Activated CD8-positive, alpha-beta memory T cell treated with anti-CD3 and anti-CD28 coated beads, Interleukin-2, amount 50 U/mL, for 4 hours (primary cell): ENCODE measurements at regions not wholly inside any gene's neighbourhood (a gene's known extent, or its start where the extent isn't known, plus 50 kb on each side); places are given as distances from the start of the nearest gene placed in this dataset.
"Not testable (repeated sequence)": the region's sequence is repeated elsewhere in the genome, so short reads cannot be mapped to it uniquely, and the experiment has no call there.

Source experiments
- DNase-seq: peaks from one replicate; pipeline ENCODE4 v3.0.0-alpha.2; 2020

DNA sequence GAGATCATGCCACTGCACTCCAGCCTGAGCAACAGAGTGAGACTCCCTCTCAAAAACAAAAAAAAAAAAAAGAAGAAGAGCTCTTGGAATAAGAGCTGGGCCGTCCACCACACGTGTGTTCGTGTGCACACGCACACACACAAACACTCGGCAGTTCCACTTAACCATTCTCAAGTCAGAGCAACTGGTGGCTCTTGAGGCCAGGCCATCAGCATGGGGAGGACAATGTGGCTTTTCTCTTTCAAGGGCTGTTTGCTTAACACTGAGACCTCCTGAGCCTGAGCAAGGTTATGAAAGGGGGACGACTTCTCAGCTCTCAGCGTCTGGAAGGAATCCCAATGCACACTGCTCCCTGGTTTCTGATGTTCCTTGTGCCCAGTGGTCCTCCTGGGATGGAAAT is 444.9 kb downstream of the SOX9 start:
- DNase-seq, result no peak

DNA sequence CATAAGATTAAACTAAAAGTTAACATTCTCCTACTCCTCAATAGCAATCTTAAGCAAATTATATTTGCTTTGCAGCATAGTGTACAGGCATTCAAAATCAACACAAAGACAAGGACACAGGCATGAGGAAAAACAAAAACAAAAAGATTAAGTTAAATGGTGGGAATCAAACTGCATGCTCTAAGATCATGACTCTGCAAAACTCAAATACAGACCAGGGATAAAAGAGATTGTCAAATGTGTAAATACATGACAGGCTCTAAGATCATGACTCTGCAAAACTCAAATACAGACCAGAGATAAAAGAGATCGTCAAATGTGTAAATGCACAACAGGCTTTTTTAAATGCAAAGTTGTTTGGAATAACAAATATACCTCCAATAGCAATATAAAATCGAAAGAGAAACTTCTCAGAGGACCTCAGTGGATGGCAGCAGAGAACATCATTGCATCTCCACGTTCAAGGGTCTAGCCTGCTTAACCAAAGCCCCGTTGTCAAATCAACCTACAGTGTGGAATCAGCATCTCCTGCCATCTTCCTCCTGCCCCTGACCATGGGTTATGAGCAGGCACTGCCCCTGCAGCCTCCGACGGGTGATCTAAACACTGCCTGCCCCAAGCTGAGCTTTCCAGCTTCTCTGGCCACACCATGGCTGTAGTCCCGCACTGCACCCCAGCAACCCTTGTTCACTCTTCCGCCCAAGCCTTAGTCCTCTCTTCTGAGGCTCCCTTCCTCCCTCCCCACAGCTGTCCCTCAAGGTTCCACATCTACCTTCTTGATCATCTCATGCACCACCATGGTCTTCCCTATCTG is 446.1 kb downstream of the SOX9 start:
- DNase-seq, result no peak

- no peak for DNase-seq
Measured at GRCh38 chr17:72567774-72568173, 447.0 kb downstream of the SOX9 start.

GRCh38 chr17:72569148-72569946 is 448.5 kb downstream of the SOX9 start:
- DNase-seq, result no peak

DNA sequence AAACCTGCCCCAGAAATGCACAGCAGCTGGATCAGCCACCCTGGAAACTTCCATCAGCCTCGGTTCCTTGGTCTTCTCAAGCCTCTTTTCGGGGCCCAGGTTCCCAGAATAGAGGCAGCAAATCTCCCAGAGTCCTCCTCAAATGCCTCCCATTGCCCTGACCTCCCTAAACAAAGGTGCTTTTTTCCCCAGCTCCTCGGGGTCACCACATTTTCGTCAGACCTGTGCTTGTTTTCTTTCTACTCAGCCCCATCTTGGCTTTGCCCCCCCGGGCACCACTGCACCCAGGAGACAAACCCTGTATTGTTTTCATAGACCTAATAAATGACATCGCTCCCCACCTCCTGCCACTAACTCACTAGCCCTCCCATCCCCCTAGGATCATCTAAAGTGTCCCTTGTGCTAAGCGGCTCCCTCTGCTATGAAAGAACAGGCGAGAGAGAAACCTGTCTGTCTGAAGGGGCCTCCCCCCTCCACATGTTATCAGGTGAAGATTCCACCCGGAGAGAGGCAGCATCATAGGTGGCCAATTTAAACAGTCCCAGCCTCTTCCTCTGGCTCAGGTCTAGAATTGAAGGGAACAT is 451.1 kb downstream of the SOX9 start:
- no peak for DNase-seq

- no peak for DNase-seq
Measured at GRCh38 chr17:72572604-72573491, 452.0 kb downstream of the SOX9 start.

DNA sequence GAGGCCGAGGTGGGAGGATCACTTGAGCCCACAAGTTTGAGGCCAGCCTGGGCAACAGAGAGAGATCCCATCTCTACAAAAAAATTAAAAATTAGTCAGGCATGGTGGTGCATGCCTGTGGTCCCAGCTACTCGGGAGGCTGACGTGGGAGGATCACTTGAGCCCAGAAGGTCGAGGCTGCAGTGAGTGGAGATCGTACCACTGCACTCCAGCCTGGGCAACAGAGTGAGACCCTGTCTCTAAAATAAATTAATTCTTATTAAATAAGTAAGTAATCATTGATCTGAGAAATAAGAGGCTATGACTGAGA is 452.6 kb downstream of the SOX9 start:
- not testable (repeated sequence) for DNase-seq

DNA sequence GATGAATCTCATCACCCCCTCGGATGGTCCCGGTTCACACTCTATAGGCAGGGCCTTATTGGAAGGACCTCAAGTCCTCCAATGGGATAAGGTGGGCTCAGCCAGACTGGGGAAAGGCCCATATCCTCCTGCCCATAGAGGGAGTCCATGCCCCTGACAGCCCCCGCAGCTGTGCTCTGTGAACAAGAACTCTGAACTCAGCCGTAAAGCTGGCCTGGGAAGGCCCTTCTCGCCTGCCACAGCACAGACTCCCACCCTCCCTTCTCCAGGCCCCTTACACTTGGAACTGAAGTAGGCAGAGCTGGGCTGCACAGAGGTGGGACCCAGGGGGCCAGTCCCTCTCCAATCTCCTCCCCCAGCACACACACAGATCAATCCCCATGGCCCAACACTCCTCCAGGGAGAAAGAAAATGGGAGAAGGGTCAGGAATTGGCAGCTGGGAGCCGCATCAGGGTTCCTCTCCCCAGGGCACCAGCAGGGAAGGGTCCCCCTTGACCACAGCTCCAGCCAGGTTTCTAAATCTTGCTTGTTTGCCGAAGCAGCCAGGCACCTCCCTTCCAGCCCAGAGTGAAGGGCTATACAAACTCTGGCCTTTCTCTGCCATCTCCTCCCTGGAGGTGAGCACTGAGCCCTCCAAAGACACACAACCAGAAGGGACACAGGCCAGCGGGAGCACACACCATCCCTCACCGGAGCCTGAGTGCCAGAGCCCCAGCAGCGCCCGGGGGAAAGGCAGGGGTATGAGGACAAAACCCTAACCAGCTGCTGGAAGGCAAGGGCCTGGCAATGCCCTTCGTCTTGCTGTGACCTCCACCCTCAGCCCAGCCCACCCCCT is 454.1 kb downstream of the SOX9 start:
- DNase-seq, result no peak

DNA sequence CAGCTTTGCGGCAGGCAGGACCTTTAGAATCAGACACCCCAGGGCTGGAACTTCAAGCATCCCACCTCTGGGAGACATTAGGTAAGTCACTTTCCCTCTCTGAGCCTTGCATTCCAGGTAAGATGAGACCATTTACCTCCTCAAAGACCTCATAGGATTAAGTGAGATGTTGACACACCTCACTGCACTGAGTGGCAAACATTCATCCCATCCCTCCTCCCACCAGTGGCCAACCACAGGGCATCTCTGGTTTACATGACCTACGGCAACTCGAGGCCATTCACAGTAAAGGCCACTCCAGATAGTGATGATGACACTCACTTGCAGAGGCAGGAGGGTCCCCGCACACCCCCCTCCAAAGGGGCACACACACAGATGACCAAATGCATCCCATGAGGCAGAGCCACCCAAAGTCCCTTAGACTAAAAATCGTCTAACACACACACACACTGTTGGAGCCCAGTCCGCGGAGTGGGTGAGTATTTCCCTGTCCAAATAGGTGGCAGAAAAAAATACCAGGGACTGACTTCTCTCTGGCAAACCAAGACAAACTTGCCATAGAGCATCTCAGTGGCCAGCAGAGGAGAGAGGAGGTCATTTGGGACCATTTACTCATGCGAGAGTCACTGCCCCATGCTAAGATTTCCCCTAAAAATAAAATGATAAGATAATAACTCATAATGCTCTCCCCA is 454.9 kb downstream of the SOX9 start:
- no peak for DNase-seq

GRCh38 chr17:72576289-72576759 is 455.5 kb downstream of the SOX9 start:
- DNase-seq, result no peak

DNA sequence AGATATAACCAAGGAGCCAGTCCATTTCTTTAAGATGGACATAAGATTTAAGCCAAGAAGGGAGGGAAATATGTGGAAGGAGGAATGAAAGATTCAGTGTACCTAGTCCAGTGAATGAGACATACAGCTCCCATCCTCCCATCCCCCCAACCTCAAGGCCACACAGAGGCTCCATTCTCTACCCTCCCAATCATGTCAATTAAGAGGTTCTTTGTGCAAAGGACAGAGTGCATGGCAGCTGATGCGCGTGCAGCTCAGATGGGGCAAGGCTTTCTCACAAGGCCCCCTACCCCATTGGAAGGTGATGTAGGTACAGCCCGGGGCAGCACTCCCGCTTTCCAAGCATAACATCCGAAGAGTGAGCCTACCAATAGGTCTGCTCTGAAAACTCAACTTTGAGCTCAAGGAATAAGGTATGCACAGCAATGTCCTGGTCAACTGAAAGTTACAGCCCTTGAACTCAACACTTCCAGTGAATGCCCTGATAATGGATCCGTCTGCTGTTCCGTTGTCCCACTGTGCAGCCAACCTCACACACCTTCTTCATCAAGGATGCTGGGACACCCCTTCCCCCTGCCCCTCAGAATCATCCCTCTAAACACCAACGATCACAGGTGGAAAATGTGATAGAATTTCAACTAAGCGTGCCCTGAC is 458.1 kb downstream of the SOX9 start:
- DNase-seq, result no peak

DNA sequence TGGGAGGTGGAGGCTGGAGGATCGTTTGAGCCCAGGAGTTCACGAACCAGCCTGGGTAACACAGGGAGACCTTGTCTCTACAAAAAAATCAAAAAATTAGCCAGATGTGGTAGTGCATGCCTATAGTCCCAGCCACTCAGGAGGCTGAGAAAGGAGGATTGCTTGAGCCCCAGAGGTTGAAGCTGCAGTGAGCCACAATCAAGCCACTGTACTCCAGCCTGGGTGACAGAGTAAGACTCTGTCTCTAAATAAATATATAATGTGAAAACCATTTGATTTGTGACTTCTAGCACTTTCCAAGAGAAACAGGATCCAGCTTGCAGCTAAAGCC is 459.1 kb downstream of the SOX9 start:
- no peak for DNase-seq

- no peak for DNase-seq
Measured at GRCh38 chr17:72580321-72581127, 459.7 kb downstream of the SOX9 start.

- no peak for DNase-seq
Measured at GRCh38 chr17:72587156-72587555, 466.3 kb downstream of the SOX9 start.

DNA sequence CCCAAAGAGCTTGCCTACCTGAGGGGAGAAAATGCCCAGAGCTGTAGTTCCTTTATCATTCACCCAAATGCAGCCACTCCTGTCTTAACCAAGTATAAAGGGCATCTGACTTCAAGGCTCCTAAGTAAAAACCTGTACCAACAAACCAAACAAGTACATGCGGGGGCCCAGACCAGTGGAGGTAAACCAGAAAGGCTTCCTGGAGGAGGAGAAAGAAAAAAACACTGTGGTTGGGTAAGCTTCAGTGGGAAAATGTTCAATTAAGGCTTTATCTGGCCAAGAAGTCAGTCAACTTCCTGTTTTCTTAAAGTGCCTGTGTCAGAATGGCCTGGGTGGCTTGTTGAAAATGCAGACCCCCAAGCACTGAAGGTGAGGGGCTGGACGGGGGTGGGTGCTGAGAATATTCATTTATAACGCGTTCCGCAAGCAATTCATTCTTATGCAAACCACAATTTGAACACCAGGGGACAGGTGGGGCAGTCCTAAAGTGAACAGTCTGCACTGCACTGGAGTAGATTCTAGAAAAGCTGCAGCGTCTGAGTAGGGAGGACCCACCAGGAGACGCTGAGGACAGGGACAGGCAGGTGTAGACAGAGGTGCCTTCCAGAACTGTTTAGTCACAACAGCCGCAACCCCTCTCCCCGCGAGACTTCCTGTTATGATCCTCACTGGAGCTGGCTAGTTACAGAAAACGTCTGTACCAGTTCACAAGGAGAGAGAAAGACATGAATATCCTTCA is 467.1 kb downstream of the SOX9 start:
- DNase-seq, result no peak

DNA sequence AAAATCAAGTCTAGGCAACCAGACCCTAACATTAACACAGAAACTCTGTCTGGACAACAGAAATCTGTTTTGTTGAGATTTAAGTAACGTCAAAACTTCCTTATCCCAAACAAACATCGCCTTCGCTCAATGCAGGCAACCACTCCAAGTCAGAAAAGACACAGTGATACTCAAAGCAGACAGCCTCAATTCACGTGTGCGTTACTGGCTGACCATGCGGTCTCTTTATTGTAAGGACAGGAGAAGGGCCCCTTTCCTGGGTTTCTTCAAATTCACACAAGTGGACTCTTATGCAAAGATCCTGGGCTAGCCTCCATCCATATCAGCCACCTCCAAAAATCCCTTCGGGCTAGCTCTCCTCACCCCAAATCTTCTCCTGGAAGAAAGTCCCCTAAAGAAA is 467.7 kb downstream of the SOX9 start:
- DNase-seq, result no peak

DNA sequence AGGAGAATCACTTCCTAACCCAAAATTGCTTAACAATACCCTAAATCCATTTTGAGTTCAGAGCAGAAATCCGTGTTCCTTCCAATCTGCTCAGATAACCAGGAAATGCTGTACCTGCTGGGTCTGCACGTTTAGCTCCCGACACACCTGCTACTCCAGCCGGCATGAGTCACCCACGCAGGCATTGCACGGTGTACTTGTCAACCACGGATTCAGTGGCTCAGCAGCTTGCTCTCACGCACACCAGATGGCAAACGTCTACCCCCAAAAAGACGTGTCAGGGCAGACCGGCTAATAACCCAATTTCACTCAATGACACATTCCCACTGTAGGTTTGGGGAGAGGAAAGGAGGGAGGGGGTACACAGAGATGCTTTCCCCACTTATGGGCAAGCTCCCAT is 468.1 kb downstream of the SOX9 start:
- no peak for DNase-seq

GRCh38 chr17:72590382-72590781 is 469.6 kb downstream of the SOX9 start:
- no peak for DNase-seq

- DNase-seq, result no peak
Measured at GRCh38 chr17:72590882-72591281, 470.1 kb downstream of the SOX9 start.
